HEK293 (cell line): ENCODE measurements at regions not wholly inside any gene's neighbourhood (a gene's known extent, or its start where the extent isn't known, plus 50 kb on each side); places are given as distances from the start of the nearest gene placed in this dataset.

Source experiments
- CTCF ChIA-PET: fragments of 350-600 bp; formaldehyde crosslinking; extraction: SDS; loops from one replicate; lab custom pipeline; 2021; ENCODE audit warnings: antibody characterized with exemption; lab: Yijun Ruan, JAX
- POLR2A ChIA-PET: fragments of 300-600 bp; formaldehyde crosslinking; extraction: SDS; loops from one replicate; lab custom pipeline; 2020; ENCODE audit warnings: antibody characterized with exemption, inconsistent platforms; lab: Yijun Ruan, JAX
- H3K27ac ChIP-seq: fragments of 200-500 bp; sonication (Bioruptor generic); 2 replicates; pipeline ENCODE4 v1.5.1; 2014; ENCODE audit warnings: low read depth, low read length, control low read depth, inconsistent platforms; ENCODE audit errors: extremely low read depth
- H3K36me3 ChIP-seq, 2 experiments: fragments of 200-500 bp in 1 of 2; sonication (Bioruptor generic) in 1 of 2; 1 replicate in 1 of 2; 2 replicates in 1 of 2; pipeline ENCODE4 v1.5.1; 2014 to 2017; ENCODE audit warnings: inconsistent platforms in 2 of 2, low read length in 2 of 2; ENCODE audit not compliant: control insufficient read depth in 2 of 2, insufficient read depth in 1 of 2
- H3K4me1 ChIP-seq: fragments of 200-500 bp; sonication (Bioruptor generic); 2 replicates; pipeline ENCODE4 v1.5.1; 2014; ENCODE audit warnings: mild to moderate bottlenecking, low read length, inconsistent platforms; ENCODE audit not compliant: control insufficient read depth, insufficient read depth
- H3K4me3 ChIP-seq: 2 replicates; pipeline ENCODE4 v1.5.1; 2011; ENCODE audit warnings: low read depth, mild to moderate bottlenecking, control low read depth, low read length, moderate library complexity
- H3K9me3 ChIP-seq: fragments of 200-500 bp; sonication (Bioruptor generic); 2 replicates; pipeline ENCODE4 v1.5.1; 2014; ENCODE audit warnings: low read depth, low read length, inconsistent platforms; ENCODE audit not compliant: control insufficient read depth, insufficient read depth
- BCL11B ChIP-seq: fragments of 450-650 bp; formaldehyde crosslinking; IDR thresholded peaks from 2 replicates; pipeline ENCODE4 v1.5.1; 2016; ENCODE audit warnings: low read depth, missing biosample characterization, missing genetic modification characterization
- ELK4 ChIP-seq: IDR thresholded peaks from 2 replicates; pipeline ENCODE4 v1.6.1; 2011; ENCODE audit warnings: mild to moderate bottlenecking, low read depth, low read length, borderline replicate concordance
- GLI4 ChIP-seq: fragments of 450-650 bp; formaldehyde crosslinking; IDR thresholded peaks from 2 replicates; pipeline ENCODE4 v1.5.1; 2016; ENCODE audit warnings: missing biosample characterization, missing genetic modification characterization
- GLIS2 ChIP-seq: fragments of 450-650 bp; formaldehyde crosslinking; IDR thresholded peaks from 2 replicates; pipeline ENCODE4 v1.5.1; 2016; ENCODE audit warnings: missing biosample characterization, missing genetic modification characterization
- HOXD13 ChIP-seq: sonication (generic); formaldehyde crosslinking; IDR thresholded peaks from 2 replicates; pipeline ENCODE4 v1.8.0; 2022; ENCODE audit warnings: missing genetic modification reagents, borderline replicate concordance
- SETDB1 ChIP-seq: IDR thresholded peaks from one replicate; pipeline ENCODE4 v1.6.1; 2017; ENCODE audit warnings: mild to moderate bottlenecking, low read length, moderate library complexity, mixed read lengths; ENCODE audit not compliant: insufficient read length
- TSHZ1 ChIP-seq: fragments of 450-650 bp; formaldehyde crosslinking; IDR thresholded peaks from 2 replicates; pipeline ENCODE4 v1.5.1; 2016; ENCODE audit warnings: missing biosample characterization, missing genetic modification characterization, borderline replicate concordance
- ZFP37 ChIP-seq: fragments of 450-650 bp; formaldehyde crosslinking; IDR thresholded peaks from 2 replicates; pipeline ENCODE4 v1.5.1; 2016; ENCODE audit warnings: missing biosample characterization, missing genetic modification characterization
- ZNF132 ChIP-seq: fragments of 450-650 bp; formaldehyde crosslinking; IDR thresholded peaks from 2 replicates; pipeline ENCODE4 v1.5.1; 2017; ENCODE audit warnings: missing biosample characterization, missing genetic modification characterization, borderline replicate concordance
- ZNF138 ChIP-seq: fragments of 450-650 bp; formaldehyde crosslinking; IDR thresholded peaks from 2 replicates; pipeline ENCODE4 v1.5.1; 2016; ENCODE audit warnings: missing biosample characterization, missing genetic modification characterization, borderline replicate concordance
- ZNF311 ChIP-seq: fragments of 450-650 bp; formaldehyde crosslinking; IDR thresholded peaks from 2 replicates; pipeline ENCODE4 v1.5.1; 2017; ENCODE audit warnings: missing biosample characterization, missing genetic modification characterization, borderline replicate concordance
- ZNF350 ChIP-seq: fragments of 450-650 bp; formaldehyde crosslinking; IDR thresholded peaks from 2 replicates; pipeline ENCODE4 v1.5.0; 2017; ENCODE audit warnings: missing biosample characterization, mild to moderate bottlenecking, missing genetic modification characterization
- ZNF366 ChIP-seq: fragments of 450-650 bp; formaldehyde crosslinking; conservative IDR thresholded peaks from 2 replicates; pipeline ENCODE4 v1.5.1; 2016; ENCODE audit warnings: missing biosample characterization, missing genetic modification characterization
- ZNF423 ChIP-seq: fragments of 450-650 bp; formaldehyde crosslinking; IDR thresholded peaks from 2 replicates; pipeline ENCODE4 v1.5.1; 2016; ENCODE audit warnings: missing biosample characterization, missing genetic modification characterization
- ZNF596 ChIP-seq: fragments of 450-650 bp; IDR thresholded peaks from 2 replicates; pipeline ENCODE4 v1.5.0; 2018; ENCODE audit warnings: missing biosample characterization, mild to moderate bottlenecking, missing genetic modification characterization, moderate library complexity
- ZNF623 ChIP-seq: fragments of 450-650 bp; formaldehyde crosslinking; IDR thresholded peaks from 2 replicates; pipeline ENCODE4 v1.5.1; 2016; ENCODE audit warnings: missing biosample characterization, missing genetic modification characterization
- ZNF624 ChIP-seq: fragments of 450-650 bp; formaldehyde crosslinking; IDR thresholded peaks from 2 replicates; pipeline ENCODE4 v1.5.1; 2017; ENCODE audit warnings: missing biosample characterization, missing genetic modification characterization
- ZNF654 ChIP-seq: fragments of 450-650 bp; formaldehyde crosslinking; IDR thresholded peaks from 2 replicates; pipeline ENCODE4 v1.5.1; 2016; ENCODE audit warnings: low read depth, missing biosample characterization, missing genetic modification characterization
- ZNF658 ChIP-seq: fragments of 450-650 bp; formaldehyde crosslinking; IDR thresholded peaks from 2 replicates; pipeline ENCODE4; 2016; ENCODE audit warnings: missing biosample characterization, missing genetic modification characterization
- ZNF670 ChIP-seq: fragments of 450-650 bp; formaldehyde crosslinking; IDR thresholded peaks from 2 replicates; pipeline ENCODE4 v1.5.1; 2016; ENCODE audit warnings: missing biosample characterization, missing genetic modification characterization, low read depth
- TF ChIP-seq, protein P1 (sequence below): fragments of 450-650 bp; formaldehyde crosslinking; IDR thresholded peaks from 2 replicates; pipeline ENCODE4 v1.5.1; 2016; ENCODE audit warnings: missing biosample characterization, missing genetic modification characterization
- TF ChIP-seq, protein P2 (sequence below): fragments of 450-650 bp; formaldehyde crosslinking; IDR thresholded peaks from 2 replicates; pipeline ENCODE4 v1.5.1; 2017; ENCODE audit warnings: missing biosample characterization, missing genetic modification characterization
- TF ChIP-seq, protein P3 (sequence below): fragments of 450-650 bp; IDR thresholded peaks from 2 replicates; pipeline ENCODE4 v1.5.1; 2018; ENCODE audit warnings: missing biosample characterization, missing genetic modification characterization

- TF ChIP-seq, protein P1, sequence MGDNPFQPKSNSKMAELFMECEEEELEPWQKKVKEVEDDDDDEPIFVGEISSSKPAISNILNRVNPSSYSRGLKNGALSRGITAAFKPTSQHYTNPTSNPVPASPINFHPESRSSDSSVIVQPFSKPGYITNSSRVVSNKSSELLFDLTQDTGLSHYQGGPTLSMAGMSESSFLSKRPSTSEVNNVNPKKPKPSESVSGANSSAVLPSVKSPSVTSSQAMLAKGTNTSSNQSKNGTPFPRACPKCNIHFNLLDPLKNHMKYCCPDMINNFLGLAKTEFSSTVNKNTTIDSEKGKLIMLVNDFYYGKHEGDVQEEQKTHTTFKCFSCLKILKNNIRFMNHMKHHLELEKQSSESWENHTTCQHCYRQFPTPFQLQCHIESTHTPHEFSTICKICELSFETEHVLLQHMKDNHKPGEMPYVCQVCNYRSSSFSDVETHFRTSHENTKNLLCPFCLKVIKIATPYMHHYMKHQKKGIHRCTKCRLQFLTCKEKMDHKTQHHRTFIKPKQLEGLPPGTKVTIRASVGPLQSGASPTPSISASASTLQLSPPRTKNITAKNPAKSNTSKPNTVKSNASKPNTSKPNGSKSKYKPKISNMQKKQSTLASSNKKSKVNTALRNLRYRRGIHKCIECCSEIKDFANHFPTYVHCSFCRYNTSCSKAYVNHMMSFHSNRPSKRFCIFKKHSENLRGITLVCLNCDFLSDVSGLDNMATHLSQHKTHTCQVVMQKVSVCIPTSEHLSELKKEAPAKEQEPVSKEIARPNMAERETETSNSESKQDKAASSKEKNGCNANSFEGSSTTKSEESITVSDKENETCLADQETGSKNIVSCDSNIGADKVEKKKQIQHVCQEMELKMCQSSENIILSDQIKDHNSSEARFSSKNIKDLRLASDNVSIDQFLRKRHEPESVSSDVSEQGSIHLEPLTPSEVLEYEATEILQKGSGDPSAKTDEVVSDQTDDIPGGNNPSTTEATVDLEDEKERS = no peak
- TF ChIP-seq ZNF654 (tag by site-specific recombination) (no peak), ZNF423 (tag by site-specific recombination) (no peak), ZNF311 (no peak), ELK4 (no peak), ZNF138 (no peak), ZNF623 (tag by site-specific recombination) (no peak)
Measured at GRCh38 chr11:127269911-127270310, 269.3 kb upstream of the KIRREL3 start (continued).

GRCh38 chr11:127268932-127269331 is 268.4 kb upstream of the KIRREL3 start:
- Histone ChIP-seq H3K27ac (no peak overlapping the region), H3K9me3 (no peaks in the 10 kb centered on the region), H3K36me3 (no peaks in the 10 kb centered on the region), H3K4me1 (no peaks in the 10 kb centered on the region), H3K4me3 (no peak overlapping the region)
- ChIA-PET CTCF (interaction anchor here (0.5 kb wide), 1 partner anchor 1118 kb away, joined by 4 read pairs; no protein-coding TSS in a partner anchor), POLR2A (no interaction called here)
- TF ChIP-seq GLIS2 (tag by site-specific recombination) (no peak), ZNF624 (no peak), ZNF596 (tag by site-specific recombination) (no peak), ZNF658 (no peak), BCL11B (tag by site-specific recombination) (no peak), HOXD13 (no peak), GLI4 (tag by site-specific recombination) (no peak)
- TF ChIP-seq, all 188 proteins: peak for 0

GRCh38 chr11:127268521-127268920 is 268.0 kb upstream of the KIRREL3 start:
- Histone ChIP-seq H3K27ac (no peak overlapping the region), H3K4me1 (no peaks in the 10 kb centered on the region), H3K4me3 (no peak overlapping the region), H3K36me3 (no peaks in the 10 kb centered on the region), H3K9me3 (no peaks in the 10 kb centered on the region)
- POLR2A ChIA-PET = no interaction called here
- CTCF ChIA-PET = interaction anchor here (0.5 kb wide), 1 partner anchor 1118 kb away, joined by 4 read pairs; no protein-coding TSS in a partner anchor
- no peak for TF ChIP-seq ZNF366 (tag by site-specific recombination)
- TF ChIP-seq TSHZ1 (tag by site-specific recombination) = no peak
- TF ChIP-seq ZNF670 (tag by site-specific recombination) = no peak
- no peak for TF ChIP-seq ZFP37 (tag by site-specific recombination)
- TF ChIP-seq, protein P2, sequence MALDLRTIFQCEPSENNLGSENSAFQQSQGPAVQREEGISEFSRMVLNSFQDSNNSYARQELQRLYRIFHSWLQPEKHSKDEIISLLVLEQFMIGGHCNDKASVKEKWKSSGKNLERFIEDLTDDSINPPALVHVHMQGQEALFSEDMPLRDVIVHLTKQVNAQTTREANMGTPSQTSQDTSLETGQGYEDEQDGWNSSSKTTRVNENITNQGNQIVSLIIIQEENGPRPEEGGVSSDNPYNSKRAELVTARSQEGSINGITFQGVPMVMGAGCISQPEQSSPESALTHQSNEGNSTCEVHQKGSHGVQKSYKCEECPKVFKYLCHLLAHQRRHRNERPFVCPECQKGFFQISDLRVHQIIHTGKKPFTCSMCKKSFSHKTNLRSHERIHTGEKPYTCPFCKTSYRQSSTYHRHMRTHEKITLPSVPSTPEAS (tag by site-specific recombination) = no peak
- TF ChIP-seq SETDB1 = no peak
- no peak for TF ChIP-seq ZNF350 (tag by site-specific recombination)
- TF ChIP-seq ZNF132 (tag by site-specific recombination) = no peak
- TF ChIP-seq, protein P3, sequence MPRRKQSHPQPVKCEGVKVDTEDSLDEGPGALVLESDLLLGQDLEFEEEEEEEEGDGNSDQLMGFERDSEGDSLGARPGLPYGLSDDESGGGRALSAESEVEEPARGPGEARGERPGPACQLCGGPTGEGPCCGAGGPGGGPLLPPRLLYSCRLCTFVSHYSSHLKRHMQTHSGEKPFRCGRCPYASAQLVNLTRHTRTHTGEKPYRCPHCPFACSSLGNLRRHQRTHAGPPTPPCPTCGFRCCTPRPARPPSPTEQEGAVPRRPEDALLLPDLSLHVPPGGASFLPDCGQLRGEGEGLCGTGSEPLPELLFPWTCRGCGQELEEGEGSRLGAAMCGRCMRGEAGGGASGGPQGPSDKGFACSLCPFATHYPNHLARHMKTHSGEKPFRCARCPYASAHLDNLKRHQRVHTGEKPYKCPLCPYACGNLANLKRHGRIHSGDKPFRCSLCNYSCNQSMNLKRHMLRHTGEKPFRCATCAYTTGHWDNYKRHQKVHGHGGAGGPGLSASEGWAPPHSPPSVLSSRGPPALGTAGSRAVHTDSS (tag by site-specific recombination) = no peak
